ENCODE measurements at regions not wholly inside any gene's neighbourhood (a gene's known extent, or its start where the extent isn't known, plus 50 kb on each side); places are given as distances from the start of the nearest gene placed in this dataset.

GRCh38 chr5:4541334-4541733 is 598.8 kb upstream of the ADAMTS16 start:
- TF ChIP-seq CTCF (IDR thresholded peaks at IDR 0.05) (no peak), POLR2A (IDR thresholded peaks at IDR 0.05) (no peak)

Measured in thyroid gland (tissue), 4 donors.